Osteocyte (in vitro differentiated cells): ENCODE measurements at regions not wholly inside any gene's neighbourhood (a gene's known extent, or its start where the extent isn't known, plus 50 kb on each side); places are given as distances from the start of the nearest gene placed in this dataset.
"Not testable (repeated sequence)": the region's sequence is repeated elsewhere in the genome, so short reads cannot be mapped to it uniquely, and the experiment has no call there.

Experiments
- DNase-seq: peaks from one replicate; pipeline ENCODE4 v3.0.0; 2021; ENCODE audit warnings: mixed read lengths; ENCODE audit not compliant: unreplicated experiment; ENCODE audit errors: extremely low spot score
- H3K27ac Mint-ChIP-seq: one replicate; pipeline ENCODE4 v1.8.0; 2021; ENCODE audit warnings: mild to moderate bottlenecking, mixed read lengths; ENCODE audit not compliant: unreplicated experiment
- H3K27me3 Mint-ChIP-seq: one replicate; pipeline ENCODE4 v1.8.0; 2021; ENCODE audit warnings: mixed read lengths; ENCODE audit not compliant: unreplicated experiment
- H3K36me3 Mint-ChIP-seq: one replicate; pipeline ENCODE4 v1.8.0; 2021; ENCODE audit warnings: mixed read lengths; ENCODE audit not compliant: unreplicated experiment
- H3K4me1 Mint-ChIP-seq: one replicate; pipeline ENCODE4 v1.8.0; 2021; ENCODE audit warnings: mixed read lengths; ENCODE audit not compliant: unreplicated experiment
- H3K4me3 Mint-ChIP-seq: one replicate; pipeline ENCODE4 v1.8.0; 2021; ENCODE audit warnings: mild to moderate bottlenecking, moderate library complexity, mixed read lengths; ENCODE audit not compliant: unreplicated experiment
- H3K9me3 Mint-ChIP-seq: one replicate; pipeline ENCODE4 v1.8.0; 2021; ENCODE audit warnings: mixed read lengths; ENCODE audit not compliant: unreplicated experiment
- TF ChIP-seq, protein P1 (sequence below): fragments of 200-600 bp; sonication (generic); IDR thresholded peaks from 2 replicates; pipeline ENCODE4 v1.5.0; 2021; ENCODE audit warnings: antibody characterized with exemption, mild to moderate bottlenecking, moderate library complexity

DNA sequence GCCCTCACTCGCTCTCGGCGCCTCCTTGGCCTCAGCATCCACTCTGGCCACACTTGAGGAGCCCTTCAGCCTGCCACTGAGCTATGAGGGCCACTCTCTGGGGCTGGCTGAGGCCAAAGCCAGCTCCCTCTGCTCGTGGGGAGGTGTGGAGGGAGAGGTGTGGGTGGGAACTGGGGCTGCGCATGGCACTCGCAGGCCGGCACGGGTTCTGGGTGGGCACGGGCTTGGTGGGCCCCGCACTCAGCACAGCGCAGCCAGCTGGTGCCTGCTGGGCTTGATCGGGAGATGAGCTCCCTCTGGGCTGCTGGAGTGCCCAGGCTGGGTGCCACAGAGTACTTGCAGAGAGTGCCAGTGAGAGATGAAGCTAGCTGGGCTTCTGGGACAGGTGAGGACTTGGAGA is 875.5 kb downstream of the XPNPEP1 start:
- no peak overlapping the region for H3K4me3 Mint-ChIP-seq
- TF ChIP-seq, protein P1, sequence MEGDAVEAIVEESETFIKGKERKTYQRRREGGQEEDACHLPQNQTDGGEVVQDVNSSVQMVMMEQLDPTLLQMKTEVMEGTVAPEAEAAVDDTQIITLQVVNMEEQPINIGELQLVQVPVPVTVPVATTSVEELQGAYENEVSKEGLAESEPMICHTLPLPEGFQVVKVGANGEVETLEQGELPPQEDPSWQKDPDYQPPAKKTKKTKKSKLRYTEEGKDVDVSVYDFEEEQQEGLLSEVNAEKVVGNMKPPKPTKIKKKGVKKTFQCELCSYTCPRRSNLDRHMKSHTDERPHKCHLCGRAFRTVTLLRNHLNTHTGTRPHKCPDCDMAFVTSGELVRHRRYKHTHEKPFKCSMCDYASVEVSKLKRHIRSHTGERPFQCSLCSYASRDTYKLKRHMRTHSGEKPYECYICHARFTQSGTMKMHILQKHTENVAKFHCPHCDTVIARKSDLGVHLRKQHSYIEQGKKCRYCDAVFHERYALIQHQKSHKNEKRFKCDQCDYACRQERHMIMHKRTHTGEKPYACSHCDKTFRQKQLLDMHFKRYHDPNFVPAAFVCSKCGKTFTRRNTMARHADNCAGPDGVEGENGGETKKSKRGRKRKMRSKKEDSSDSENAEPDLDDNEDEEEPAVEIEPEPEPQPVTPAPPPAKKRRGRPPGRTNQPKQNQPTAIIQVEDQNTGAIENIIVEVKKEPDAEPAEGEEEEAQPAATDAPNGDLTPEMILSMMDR = no peak
- H3K9me3 Mint-ChIP-seq = peaks cover 35% of the 10 kb centered on the region
- no peaks in the 10 kb centered on the region for H3K36me3 Mint-ChIP-seq
- no peaks in the 10 kb centered on the region for H3K4me1 Mint-ChIP-seq
- DNase-seq = no peak
- no peaks in the 10 kb centered on the region for H3K27me3 Mint-ChIP-seq
- H3K27ac Mint-ChIP-seq = no peak overlapping the region

DNA sequence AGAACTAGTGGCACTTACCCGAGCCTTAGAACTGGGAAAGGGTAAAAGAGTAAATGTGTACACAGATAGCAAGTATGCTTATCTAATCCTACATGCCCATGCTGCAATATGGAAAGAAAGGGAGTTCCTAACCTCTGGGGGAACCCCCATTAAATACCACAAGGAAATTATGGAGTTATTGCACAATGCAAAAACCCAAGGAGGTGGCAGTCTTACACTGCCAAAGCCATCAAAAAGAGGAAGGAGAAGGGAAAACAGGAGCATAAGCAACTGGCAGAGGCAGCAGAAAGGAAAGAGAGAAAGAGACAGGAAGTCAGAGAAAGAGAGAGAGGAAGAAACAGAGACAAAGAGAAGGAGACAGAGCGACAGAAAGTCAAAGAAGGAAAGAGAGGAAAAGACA is 876.9 kb downstream of the XPNPEP1 start:
- peaks cover 46% of the 10 kb centered on the region for H3K9me3 Mint-ChIP-seq
- H3K27me3 Mint-ChIP-seq, H3K27ac Mint-ChIP-seq, H3K4me1 Mint-ChIP-seq, DNase-seq, H3K36me3 Mint-ChIP-seq, H3K4me3 Mint-ChIP-seq: not testable (repeated sequence)

DNA sequence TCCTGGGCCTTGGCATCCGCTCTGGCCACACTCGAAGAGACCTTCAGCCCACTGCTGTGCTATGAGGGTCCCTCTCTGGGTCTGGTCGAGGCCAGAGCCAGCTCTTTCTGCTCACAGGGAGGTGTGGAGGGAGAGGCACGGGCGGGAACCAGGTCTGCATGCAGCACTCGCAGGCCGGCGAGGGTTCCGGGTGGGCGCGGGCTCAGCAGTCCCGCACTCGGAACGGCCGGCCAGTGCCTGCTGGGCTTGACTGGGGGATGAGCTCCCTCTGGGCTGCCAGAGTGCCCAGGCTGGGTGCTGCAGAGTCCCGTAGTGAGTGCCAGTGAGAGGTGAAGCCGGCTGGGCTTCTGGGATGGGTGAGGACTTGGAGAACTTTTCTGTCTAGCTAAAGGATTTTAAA is 882.7 kb downstream of the XPNPEP1 start:
- H3K36me3 Mint-ChIP-seq = no peaks in the 10 kb centered on the region
- peaks cover 33% of the 10 kb centered on the region for H3K9me3 Mint-ChIP-seq
- no peak for DNase-seq
- TF ChIP-seq, protein P1 = no peak
- no peak overlapping the region for H3K4me3 Mint-ChIP-seq
- no peaks in the 10 kb centered on the region for H3K4me1 Mint-ChIP-seq
- no peak overlapping the region for H3K27ac Mint-ChIP-seq
- no peaks in the 10 kb centered on the region for H3K27me3 Mint-ChIP-seq

DNA sequence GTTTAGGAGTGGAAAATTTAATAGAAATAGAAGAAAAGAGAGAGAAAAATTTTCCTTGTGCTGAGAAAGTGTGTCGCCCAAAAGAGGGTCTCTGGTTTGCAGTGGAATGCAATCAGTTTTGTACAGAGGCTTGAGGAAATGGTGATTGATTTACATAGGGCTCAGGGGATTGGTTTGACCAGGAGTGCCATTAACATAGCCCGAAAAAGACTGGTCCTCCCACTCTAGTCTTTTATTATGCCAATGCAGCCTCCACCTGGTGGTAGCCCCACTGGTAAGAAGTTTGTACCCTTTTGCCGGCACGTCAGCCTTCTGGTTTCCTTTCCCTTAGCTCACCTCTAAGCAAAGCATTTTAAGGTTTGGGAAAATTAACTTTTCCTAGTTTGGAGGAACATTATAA is 885.3 kb downstream of the XPNPEP1 start:
- TF ChIP-seq, protein P1 = no peak
- peaks cover 22% of the 10 kb centered on the region for H3K9me3 Mint-ChIP-seq

DNA sequence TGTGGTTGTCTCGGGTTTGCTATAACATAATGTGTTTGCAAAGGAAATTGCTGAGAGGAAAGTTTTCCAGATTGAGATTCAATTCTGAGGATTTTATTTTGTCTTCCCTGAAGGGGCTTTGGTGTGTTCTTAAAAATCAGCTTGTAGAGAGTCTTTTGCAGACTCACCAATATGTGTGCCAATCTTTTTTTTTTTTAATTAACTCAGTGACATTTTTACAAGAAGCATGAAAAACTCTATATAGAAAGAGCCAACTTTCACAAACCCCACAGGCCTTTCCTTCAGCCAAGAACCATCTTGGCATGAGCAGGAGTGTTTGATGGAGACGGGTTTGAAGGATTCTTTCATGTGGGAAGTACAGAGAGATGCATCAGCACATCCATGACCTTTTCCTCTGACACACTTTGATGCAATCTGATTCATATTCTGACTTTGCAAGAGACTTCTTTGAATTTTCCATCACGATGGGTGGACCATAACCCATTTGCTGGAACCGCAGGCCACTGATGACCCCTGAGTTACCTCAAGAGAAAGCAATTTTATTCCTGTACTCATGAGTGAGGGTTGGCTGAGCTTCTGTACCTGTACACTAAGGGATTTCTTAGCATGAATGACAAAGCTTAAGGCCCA is 892.6 kb downstream of the XPNPEP1 start:
- no peaks in the 10 kb centered on the region for H3K27me3 Mint-ChIP-seq
- H3K4me3 Mint-ChIP-seq = no peak overlapping the region
- no peaks in the 10 kb centered on the region for H3K4me1 Mint-ChIP-seq
- TF ChIP-seq, protein P1 = no peak
- no peaks in the 10 kb centered on the region for H3K36me3 Mint-ChIP-seq
- no peak overlapping the region for H3K27ac Mint-ChIP-seq
- DNase-seq = no peak
- H3K9me3 Mint-ChIP-seq = no peaks in the 10 kb centered on the region

More for the DNA sequence above, 885.3 kb downstream of the XPNPEP1 start:
- H3K4me1 Mint-ChIP-seq = no peaks in the 10 kb centered on the region
- no peak for DNase-seq
- H3K27ac Mint-ChIP-seq = no peak overlapping the region
- no peak overlapping the region for H3K4me3 Mint-ChIP-seq
- H3K36me3 Mint-ChIP-seq = no peaks in the 10 kb centered on the region
- H3K27me3 Mint-ChIP-seq = no peaks in the 10 kb centered on the region

DNA sequence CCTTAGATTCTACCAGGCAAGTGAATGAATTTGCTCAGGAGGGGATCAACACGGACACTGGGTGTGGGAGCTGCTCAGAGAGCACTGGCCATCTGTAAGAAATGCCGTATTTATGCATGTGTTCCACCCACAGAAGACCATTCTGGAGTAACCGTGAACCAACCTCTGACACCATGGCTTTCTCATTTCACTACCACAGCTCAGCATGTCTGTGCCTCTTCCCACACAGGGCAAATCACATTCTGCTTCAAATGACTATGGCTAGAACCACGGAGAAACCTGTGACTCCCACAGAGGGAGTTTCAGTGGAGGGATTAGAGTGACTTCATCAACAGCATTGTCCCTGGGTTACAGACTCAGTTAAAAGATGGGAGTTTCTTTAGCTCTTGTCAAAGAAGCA is 893.4 kb downstream of the XPNPEP1 start:
- no peaks in the 10 kb centered on the region for H3K36me3 Mint-ChIP-seq
- no peaks in the 10 kb centered on the region for H3K27me3 Mint-ChIP-seq
- H3K4me3 Mint-ChIP-seq = no peak overlapping the region
- H3K9me3 Mint-ChIP-seq = no peaks in the 10 kb centered on the region
- DNase-seq = no peak
- H3K4me1 Mint-ChIP-seq = no peaks in the 10 kb centered on the region
- TF ChIP-seq, protein P1 = no peak
- H3K27ac Mint-ChIP-seq = no peak overlapping the region
